Astrocyte of the spinal cord (primary cell): ENCODE measurements at regions not wholly inside any gene's neighbourhood (a gene's known extent, or its start where the extent isn't known, plus 50 kb on each side); places are given as distances from the start of the nearest gene placed in this dataset.

Experiments
- DNase-seq: peaks from one replicate; pipeline ENCODE4 v3.0.0; 2011; ENCODE audit warnings: low read depth, low spot score
- H3K4me3 ChIP-seq: 2 replicates; pipeline ENCODE4 v1.5.1; 2011; ENCODE audit warnings: low read depth, mild to moderate bottlenecking, low read length, moderate library complexity
- in situ Hi-C: cut with HindIII; loops from 2 replicates; pipeline ENCODE4 v1.10.0; 2017; ENCODE audit warnings: low sequenced_read_pairs
- TF ChIP-seq, protein P1 (sequence below): IDR thresholded peaks from 2 replicates; pipeline ENCODE4 v1.5.1; 2012; ENCODE audit warnings: low read depth, mild to moderate bottlenecking, low read length, inconsistent platforms

DNA sequence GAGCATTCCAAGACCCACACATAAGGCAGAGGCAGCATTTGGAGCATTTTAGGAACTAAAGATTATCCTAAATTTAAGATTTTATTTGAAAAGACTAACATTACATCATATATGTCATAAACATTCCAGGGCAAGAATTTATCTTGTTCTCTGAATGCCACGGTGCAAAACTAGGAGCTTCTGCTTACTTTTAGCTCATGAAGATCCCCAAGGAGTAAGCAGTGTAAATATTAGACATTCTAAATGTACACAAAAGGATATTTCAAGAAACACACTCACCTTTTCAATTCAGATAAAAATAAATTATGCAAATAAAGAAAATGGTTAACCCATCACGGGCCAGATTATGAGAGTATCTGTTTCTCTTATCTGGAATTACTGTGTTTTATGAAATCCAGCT lies 101.7 kb upstream of the ETAA1 start:
- in situ Hi-C loops = no loop called here
- H3K4me3 ChIP-seq = no peak overlapping the region
- DNase-seq = no peak
- TF ChIP-seq, protein P1, sequence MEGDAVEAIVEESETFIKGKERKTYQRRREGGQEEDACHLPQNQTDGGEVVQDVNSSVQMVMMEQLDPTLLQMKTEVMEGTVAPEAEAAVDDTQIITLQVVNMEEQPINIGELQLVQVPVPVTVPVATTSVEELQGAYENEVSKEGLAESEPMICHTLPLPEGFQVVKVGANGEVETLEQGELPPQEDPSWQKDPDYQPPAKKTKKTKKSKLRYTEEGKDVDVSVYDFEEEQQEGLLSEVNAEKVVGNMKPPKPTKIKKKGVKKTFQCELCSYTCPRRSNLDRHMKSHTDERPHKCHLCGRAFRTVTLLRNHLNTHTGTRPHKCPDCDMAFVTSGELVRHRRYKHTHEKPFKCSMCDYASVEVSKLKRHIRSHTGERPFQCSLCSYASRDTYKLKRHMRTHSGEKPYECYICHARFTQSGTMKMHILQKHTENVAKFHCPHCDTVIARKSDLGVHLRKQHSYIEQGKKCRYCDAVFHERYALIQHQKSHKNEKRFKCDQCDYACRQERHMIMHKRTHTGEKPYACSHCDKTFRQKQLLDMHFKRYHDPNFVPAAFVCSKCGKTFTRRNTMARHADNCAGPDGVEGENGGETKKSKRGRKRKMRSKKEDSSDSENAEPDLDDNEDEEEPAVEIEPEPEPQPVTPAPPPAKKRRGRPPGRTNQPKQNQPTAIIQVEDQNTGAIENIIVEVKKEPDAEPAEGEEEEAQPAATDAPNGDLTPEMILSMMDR = no peak

DNA sequence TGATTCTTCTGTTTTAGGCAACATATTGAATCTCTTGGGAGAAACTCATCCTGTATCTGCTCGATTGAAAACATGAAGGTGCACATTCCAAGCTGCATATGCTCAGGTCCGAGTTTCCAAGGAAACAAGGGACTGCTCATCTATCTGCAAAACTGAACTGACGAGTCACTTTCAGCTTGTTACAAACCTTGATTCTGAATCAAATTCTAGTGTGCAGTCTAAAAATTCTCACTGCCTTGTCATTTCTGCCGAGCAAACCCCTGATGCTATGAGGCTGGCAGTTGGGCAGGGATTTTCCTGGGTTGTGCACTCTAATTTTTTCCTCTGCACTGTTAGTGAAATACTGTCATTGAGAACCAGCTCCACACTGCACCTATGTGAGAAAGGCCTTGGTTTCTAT lies 101.3 kb upstream of the ETAA1 start:
- in situ Hi-C loops = no loop called here
- DNase-seq = no peak
- TF ChIP-seq, protein P1 = no peak
- no peak overlapping the region for H3K4me3 ChIP-seq

DNA sequence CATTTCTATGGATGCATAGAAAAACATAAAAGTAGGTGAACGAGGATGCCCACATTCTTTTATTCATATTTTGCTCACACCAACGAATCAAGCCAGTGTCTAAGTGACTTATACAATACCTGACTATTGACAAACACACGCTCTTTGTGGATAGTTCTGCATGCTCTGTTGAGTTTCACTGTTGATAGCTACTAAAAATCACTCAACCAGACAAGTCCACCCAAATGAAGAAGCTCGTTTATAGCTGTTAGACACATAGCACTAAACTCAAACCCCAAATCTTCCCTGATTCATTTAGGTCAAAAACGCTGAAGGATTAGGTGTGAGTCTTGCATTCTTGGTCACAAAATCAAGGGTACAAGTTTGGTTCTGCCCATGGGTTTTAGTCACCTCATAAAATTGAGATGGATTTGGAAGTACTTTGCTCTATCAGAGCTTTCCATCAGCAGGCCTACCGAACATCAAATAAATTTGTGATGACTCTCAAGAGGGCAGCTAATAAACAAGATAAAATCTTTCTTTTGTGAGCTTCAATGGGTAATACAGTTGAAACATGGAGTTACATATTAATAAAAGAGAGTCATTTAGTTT lies 92.7 kb upstream of the ETAA1 start:
- TF ChIP-seq, protein P1 = no peak
- in situ Hi-C loops = no loop called here
- DNase-seq = no peak

DNA sequence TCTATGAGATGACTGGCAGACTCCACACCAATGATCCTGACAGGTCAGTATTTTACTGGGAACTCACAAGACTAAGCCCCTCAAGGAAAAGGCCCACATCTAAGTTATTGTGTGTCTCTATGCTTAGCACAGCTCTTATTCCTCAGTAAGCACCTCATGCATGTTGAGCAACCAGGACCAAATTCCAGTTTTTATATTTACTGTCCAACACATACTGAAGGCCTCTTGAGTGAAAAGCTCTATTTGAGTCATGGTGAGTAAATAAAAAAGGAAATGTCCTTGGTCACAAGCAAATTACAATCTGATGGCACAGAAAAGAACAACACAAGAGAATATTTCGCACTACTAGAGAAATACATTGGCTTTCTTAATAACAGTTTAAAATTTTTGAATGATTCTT lies 87.9 kb upstream of the ETAA1 start:
- no peak overlapping the region for H3K4me3 ChIP-seq
- TF ChIP-seq, protein P1 = no peak
- in situ Hi-C loops = no loop called here
- DNase-seq = no peak

More for the DNA sequence above, 92.7 kb upstream of the ETAA1 start:
- no peak overlapping the region for H3K4me3 ChIP-seq

DNA sequence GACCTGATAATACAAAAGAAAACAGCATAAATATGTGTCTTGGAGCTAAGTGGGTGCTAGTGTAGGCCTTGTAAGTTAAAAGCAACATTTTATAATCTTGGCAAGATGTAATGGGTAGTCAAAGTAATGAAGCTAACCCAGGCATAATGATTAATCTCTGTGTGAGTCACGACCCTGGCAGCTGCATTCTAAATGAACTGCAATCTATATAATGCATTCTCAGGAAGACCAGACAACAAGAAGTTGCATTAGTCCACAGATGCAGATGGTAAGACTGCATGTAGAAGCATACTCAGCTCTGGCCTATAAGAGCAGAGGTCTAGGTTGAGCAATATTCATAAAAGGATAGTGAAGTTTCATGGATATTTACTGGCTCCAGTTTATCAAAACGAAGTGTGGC lies 85.6 kb upstream of the ETAA1 start:
- no peak overlapping the region for H3K4me3 ChIP-seq
- DNase-seq = peak; percentile 65
- TF ChIP-seq, protein P1 = no peak
- in situ Hi-C loops = no loop called here

DNA sequence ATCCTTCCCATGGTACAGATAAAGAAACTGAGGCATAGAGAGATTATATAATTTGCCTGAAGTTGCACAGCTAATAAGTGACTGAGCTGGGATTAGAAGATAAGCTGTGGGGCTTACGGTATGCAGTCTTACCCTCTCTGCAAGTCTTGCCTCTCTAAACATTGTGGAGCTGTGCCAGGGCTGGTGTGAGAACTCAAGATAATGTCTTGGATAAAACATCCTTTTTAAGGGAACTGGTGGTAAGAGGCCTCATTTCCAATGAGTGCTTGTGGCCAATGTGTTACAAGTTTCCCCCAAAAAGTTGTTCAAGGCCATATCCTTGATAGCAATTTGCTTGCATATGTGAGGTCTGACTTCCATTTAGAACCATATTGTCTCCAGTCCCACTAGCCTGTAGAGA lies 84.3 kb upstream of the ETAA1 start:
- no peak overlapping the region for H3K4me3 ChIP-seq
- TF ChIP-seq, protein P1 = no peak

DNA sequence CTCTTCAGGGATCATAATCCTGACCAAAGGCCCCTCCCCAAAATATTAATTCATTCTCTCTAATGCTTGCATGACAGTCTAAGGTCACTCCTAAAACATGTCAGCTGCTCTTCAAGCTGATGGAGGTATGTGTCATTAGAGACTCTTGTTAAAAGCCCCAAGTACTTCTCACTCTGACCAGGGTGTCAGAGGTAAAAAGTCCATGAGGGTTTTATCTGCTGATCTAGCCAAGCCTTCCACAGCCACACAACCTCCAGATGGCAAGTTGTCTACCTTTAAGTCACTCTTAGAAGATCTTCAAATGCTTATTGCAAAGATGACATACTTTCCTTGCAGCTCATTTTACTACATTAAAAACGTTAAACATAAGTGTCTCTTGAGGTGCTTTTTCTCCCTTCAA lies 83.6 kb upstream of the ETAA1 start:
- TF ChIP-seq, protein P1 = no peak
- no peak overlapping the region for H3K4me3 ChIP-seq
- DNase-seq = no peak
- in situ Hi-C loops = no loop called here

More for the DNA sequence above, 84.3 kb upstream of the ETAA1 start:
- in situ Hi-C loops = no loop called here
- no peak for DNase-seq
